Stomach (tissue), 8 donors: ENCODE measurements at regions not wholly inside any gene's neighbourhood (a gene's known extent, or its start where the extent isn't known, plus 50 kb on each side); places are given as distances from the start of the nearest gene placed in this dataset.

ENCODE experiments used
- DNase-seq, 2 donors: peaks; one replicate each; pipeline versions ENCODE4 v3.0.0 to v3.0.0-alpha.2; 2013 to 2019
- H3K27ac ChIP-seq, 5 donors: fragments of 200-600 bp in 4 of 5; sonication (generic) in 4 of 5; one replicate each; pipeline ENCODE4 v1.5.1; 2013 to 2019; ENCODE audit warnings: mild to moderate bottlenecking in 1 of 5, moderate library complexity in 1 of 5
- H3K27me3 ChIP-seq, 3 donors: fragments of 200-600 bp; sonication (generic); one replicate each; pipeline ENCODE4 v1.5.1; 2017 to 2019; ENCODE audit warnings: mixed run types in 1 of 3
- H3K36me3 ChIP-seq, 4 donors: fragments of 200-600 bp; sonication (generic); 1 replicate in 3 of 4; 2 replicates in 1 of 4; pipeline ENCODE4 v1.5.1; 2016 to 2019
- H3K4me1 ChIP-seq, 4 donors: fragments of 200-600 bp; sonication (generic); one replicate each; pipeline ENCODE4 v1.5.1; 2016 to 2019
- H3K4me3 ChIP-seq, 4 donors: fragments of 200-600 bp; sonication (generic) in 3 of 4; one replicate each; pipeline ENCODE4 v1.5.1; 2016 to 2019; ENCODE audit warnings: mild to moderate bottlenecking in 1 of 4
- H3K9me3 ChIP-seq, 4 donors: fragments of 200-600 bp; sonication (generic); one replicate each; pipeline ENCODE4 v1.5.1; 2016 to 2019
- EP300 ChIP-seq: sonication (generic); formaldehyde crosslinking; IDR thresholded peaks from one replicate; pipeline ENCODE4 v1.6.1; 2017; ENCODE audit warnings: antibody characterized with exemption
- POLR2A ChIP-seq, 4 donors: fragments of 450-650 bp; IDR thresholded peaks; one replicate each; pipeline ENCODE4 v1.6.1; 2016; ENCODE audit warnings: antibody characterized with exemption in 4 of 4, control low read depth in 2 of 4, mild to moderate bottlenecking in 1 of 4, moderate library complexity in 1 of 4
- POLR2AphosphoS5 ChIP-seq, 3 donors: sonication (generic); formaldehyde crosslinking; IDR thresholded peaks; one replicate each; pipeline ENCODE4 v1.6.1; 2016; ENCODE audit warnings: antibody characterized with exemption in 3 of 3
- WGBS, 5 donors: extraction: QIAGEN DNeasy Blood & Tissue Kit in 3 of 5; methylation state at CpG; one replicate each; pipeline versions ENCODE4 v1.1.5 to v1.1.7; 2013 to 2018; 5-methylcytosine and 5-hydroxymethylcytosine counted together
- intact Hi-C: fragments of 100-400 bp; cut with DNase I; formaldehyde crosslinking; loops from one replicate; pipeline ENCODE4 v1.15.1; 2023; ENCODE audit warnings: low total_unique reads
- TF ChIP-seq, protein P1 (sequence below), 7 experiments: fragments of 450-650 bp in 4 of 7; fragments of 200-600 bp in 3 of 7; sonication (generic) in 3 of 7; IDR thresholded peaks; one replicate each; pipeline ENCODE4 v1.5.1; 2016 to 2019; ENCODE audit warnings: antibody characterized with exemption in 7 of 7, control low read depth in 2 of 7, mild to moderate bottlenecking in 1 of 7
- donor health status: healthy with polysubstance abuse.
- donor health status: Bipolar disorder and iron deficiency.
- donor health status: healthy.

DNA sequence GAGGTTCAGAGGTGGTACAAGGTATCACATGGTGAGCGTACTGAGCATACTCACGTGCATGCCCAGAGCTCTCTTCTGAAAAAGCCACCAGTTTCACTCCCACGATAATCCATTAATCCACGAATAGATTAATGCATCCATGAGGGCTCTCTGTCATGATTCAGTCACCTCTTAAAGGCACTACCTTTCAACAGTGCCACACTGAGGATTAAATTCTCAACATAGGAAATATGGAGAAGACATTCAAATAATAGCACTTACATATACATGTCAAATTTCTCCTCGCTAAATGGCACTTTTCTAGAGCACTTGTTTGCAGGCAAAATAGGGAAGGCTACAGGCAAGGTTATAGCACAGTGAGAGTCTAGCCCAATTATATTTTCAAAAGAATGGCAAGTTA, 825.9 kb downstream of the TRIB2 start:
- no peak for TF ChIP-seq POLR2AphosphoS5 (IDR thresholded peaks at IDR 0.05)
- no peak for TF ChIP-seq POLR2A (IDR thresholded peaks at IDR 0.05)
- no peak for TF ChIP-seq EP300
- TF ChIP-seq, protein P1, sequence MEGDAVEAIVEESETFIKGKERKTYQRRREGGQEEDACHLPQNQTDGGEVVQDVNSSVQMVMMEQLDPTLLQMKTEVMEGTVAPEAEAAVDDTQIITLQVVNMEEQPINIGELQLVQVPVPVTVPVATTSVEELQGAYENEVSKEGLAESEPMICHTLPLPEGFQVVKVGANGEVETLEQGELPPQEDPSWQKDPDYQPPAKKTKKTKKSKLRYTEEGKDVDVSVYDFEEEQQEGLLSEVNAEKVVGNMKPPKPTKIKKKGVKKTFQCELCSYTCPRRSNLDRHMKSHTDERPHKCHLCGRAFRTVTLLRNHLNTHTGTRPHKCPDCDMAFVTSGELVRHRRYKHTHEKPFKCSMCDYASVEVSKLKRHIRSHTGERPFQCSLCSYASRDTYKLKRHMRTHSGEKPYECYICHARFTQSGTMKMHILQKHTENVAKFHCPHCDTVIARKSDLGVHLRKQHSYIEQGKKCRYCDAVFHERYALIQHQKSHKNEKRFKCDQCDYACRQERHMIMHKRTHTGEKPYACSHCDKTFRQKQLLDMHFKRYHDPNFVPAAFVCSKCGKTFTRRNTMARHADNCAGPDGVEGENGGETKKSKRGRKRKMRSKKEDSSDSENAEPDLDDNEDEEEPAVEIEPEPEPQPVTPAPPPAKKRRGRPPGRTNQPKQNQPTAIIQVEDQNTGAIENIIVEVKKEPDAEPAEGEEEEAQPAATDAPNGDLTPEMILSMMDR (IDR thresholded peaks at IDR 0.05), result no peak
- DNase-seq, result no peak
- Histone ChIP-seq H3K27ac (no peak overlapping the region), H3K36me3 (no peaks in the 10 kb centered on the region), H3K9me3 (no peaks in the 10 kb centered on the region), H3K4me3 (no peak overlapping the region), H3K4me1 (no peaks in the 10 kb centered on the region), H3K27me3 (no peaks in the 10 kb centered on the region)
- intact Hi-C loops, result no loop called here
- WGBS, 5 donors, result 80 to 93% (median 85%) methylated on average over 5 of the region's 5 CpGs

DNA sequence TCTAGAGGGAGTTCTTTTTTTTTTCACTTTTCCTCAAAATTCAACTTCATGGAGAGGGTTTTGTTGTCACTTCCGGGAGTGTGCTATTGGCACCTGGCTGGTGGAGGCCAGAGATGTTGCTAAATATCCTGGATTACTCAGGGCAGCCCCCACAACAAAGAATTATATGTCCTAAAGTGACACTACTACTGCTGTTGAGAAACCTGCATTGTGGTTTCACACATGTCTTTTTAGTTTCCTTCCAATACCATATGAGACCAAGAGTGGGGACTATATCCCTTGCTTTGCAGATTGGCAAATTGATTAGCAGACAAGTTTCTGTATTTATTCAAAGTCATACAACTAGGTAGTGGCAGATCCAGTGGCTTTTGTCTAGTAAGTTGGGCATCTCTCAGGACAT, 826.8 kb downstream of the TRIB2 start:
- Histone ChIP-seq H3K4me3 (no peak overlapping the region), H3K27me3 (no peaks in the 10 kb centered on the region), H3K9me3 (no peaks in the 10 kb centered on the region), H3K4me1 (no peaks in the 10 kb centered on the region), H3K27ac (no peak overlapping the region), H3K36me3 (no peaks in the 10 kb centered on the region)
- intact Hi-C loops, result no loop called here
- no peak for TF ChIP-seq POLR2AphosphoS5 (IDR thresholded peaks at IDR 0.05)
- TF ChIP-seq, protein P1 (IDR thresholded peaks at IDR 0.05), result no peak
- TF ChIP-seq POLR2A (IDR thresholded peaks at IDR 0.05), result no peak
- no peak for TF ChIP-seq EP300
- DNase-seq, result no peak
- 69 to 90% (median 88%) methylated on average over 1 of the region's 1 CpG for WGBS, 5 donors

DNA sequence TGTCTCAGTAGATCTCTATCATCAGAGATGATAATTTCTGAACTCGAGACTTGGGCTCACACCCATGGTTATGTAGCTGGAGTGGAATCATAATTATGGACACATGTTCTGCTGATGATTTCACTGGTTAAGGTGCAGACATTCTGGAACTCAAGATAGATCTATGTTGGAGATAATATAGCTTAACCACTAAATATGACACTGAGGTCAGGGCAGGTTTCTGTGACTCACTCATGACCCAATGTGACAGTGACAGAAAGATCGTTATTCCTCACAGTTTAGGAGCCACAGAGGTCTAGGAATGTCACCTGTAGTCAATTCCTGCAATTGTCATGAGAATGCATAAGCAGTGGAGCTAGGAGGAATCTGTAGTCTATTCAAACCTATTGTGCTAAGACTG, 828.6 kb downstream of the TRIB2 start:
- intact Hi-C loops, result no loop called here
- TF ChIP-seq, protein P1 (IDR thresholded peaks at IDR 0.05), result no peak
- TF ChIP-seq POLR2AphosphoS5 (IDR thresholded peaks at IDR 0.05) (no peak), POLR2A (IDR thresholded peaks at IDR 0.05) (no peak), EP300 (no peak)
- Histone ChIP-seq H3K4me1 (no peaks in the 10 kb centered on the region), H3K27ac (no peak overlapping the region), H3K9me3 (no peaks in the 10 kb centered on the region), H3K36me3 (no peaks in the 10 kb centered on the region), H3K27me3 (no peaks in the 10 kb centered on the region), H3K4me3 (no peak overlapping the region)
- WGBS, 5 donors, result 49 to 80% (median 59%) methylated on average over 2 of the region's 2 CpGs
- DNase-seq, result no peak

DNA sequence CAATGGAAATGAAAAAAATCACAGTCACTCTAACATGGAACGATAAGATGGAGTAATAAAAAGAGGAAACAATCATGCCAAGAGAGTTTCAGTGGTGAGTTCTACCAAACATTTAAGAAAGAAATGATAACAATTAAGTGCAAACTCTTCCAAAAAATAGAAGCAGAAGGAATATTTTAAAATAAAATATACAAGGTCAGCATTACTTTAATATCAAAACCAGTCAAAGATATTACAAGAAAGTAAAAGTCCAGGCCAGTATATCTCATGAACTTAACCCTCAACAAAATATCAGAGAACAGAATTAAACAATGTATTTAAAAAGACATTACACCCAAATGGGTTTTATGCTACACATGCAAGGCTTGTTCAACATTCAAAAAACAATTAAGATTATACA, 829.4 kb downstream of the TRIB2 start:
- WGBS, 5 donors, result 79 to 92% (median 86%) methylated on average over 1 of the region's 1 CpG
- Histone ChIP-seq H3K36me3 (no peaks in the 10 kb centered on the region), H3K27me3 (no peaks in the 10 kb centered on the region), H3K27ac (no peak overlapping the region), H3K9me3 (no peaks in the 10 kb centered on the region), H3K4me3 (no peak overlapping the region), H3K4me1 (no peaks in the 10 kb centered on the region)
- intact Hi-C loops, result no loop called here
- TF ChIP-seq POLR2AphosphoS5 (IDR thresholded peaks at IDR 0.05) (no peak), POLR2A (IDR thresholded peaks at IDR 0.05) (no peak), EP300 (no peak)
- TF ChIP-seq, protein P1 (IDR thresholded peaks at IDR 0.05), result no peak
- no peak for DNase-seq
